ENCODE measurements at regions not wholly inside any gene's neighbourhood (a gene's known extent, or its start where the extent isn't known, plus 50 kb on each side); places are given as distances from the start of the nearest gene placed in this dataset.

DNA sequence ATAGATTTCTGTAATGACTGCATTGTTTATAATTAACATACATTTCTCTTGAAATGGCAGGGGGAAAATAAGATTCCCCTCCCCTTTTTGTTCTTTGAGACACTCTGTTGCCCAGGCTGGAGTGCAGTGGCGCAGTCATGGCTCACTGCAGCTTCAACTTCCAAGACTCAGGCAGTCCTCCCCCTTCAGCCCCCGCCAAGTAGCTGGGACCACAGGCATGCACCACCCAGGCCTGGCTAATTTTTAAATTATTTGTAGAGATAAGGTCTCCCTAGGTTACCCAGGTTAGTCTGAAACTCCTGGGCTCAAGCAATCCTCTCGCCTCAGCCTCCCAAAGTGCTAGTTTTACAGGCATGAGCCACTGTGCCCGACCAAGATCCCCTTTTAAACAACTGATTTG is 67.7 kb downstream of the KATNIP start:
- H3K4me3 Mint-ChIP-seq: no peak overlapping the region
- no peak overlapping the region for H3K27ac Mint-ChIP-seq (ENCODE audit: unreplicated experiment)

GRCh38 chr16:27618165-27618564 is 68.2 kb downstream of the KATNIP start:
- Mint-ChIP-seq H3K27me3 (ENCODE audit: low read depth) (no peaks in the 10 kb centered on the region), H3K27ac (ENCODE audit: unreplicated experiment) (no peak overlapping the region), H3K4me3 (no peak overlapping the region), H3K4me1 (no peaks in the 10 kb centered on the region), H3K36me3 (ENCODE audit: low read depth) (peaks cover 4% of the 10 kb centered on the region), H3K9me3 (peaks cover 4% of the 10 kb centered on the region)
- TF ChIP-seq CTCF (conservative IDR thresholded peaks at IDR 0.05): no peak
- no peak for DNase-seq (ENCODE audit: low read depth, low spot score)

More for the DNA sequence above, 67.7 kb downstream of the KATNIP start:
- Mint-ChIP-seq H3K9me3 (peaks cover 4% of the 10 kb centered on the region), H3K27me3 (ENCODE audit: low read depth) (no peaks in the 10 kb centered on the region), H3K36me3 (ENCODE audit: low read depth) (peaks cover 4% of the 10 kb centered on the region), H3K4me1 (no peaks in the 10 kb centered on the region)
- TF ChIP-seq CTCF (conservative IDR thresholded peaks at IDR 0.05): no peak
- no peak for DNase-seq (ENCODE audit: low read depth, low spot score)

DNA sequence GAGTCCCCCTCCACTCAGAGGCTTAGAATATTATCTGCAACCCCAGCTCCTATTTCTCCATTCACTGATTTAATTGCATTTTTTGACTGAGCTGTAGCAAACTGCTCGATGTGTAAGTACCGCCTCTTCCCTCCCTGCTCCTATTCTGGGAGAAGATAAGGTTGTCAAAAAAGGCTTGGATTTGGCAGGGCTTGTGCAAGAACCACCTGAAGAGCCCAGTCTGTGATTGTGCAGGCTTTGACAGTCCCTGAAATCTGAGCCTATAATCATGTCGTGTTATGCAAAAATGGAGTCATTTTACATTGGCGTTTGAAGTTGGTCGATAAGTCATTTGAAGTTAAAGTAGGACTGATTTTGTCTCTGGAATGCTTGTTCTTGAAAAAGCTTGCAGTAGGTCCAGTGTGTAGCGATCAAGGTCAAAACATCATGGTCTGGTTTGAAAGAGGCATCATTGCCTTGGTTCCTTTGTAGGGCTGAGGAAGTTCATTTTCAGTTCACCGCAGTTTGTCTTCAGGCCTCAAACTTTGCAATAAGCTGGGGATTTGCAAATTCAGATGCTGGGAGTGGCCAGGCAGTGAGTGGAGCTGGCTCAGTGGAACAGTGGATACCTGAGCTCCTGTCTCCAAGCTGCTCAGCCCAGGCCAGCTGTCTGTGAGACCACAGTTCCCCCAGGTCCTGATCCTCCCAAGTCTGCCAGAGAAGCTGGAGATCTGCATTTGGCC is 68.8 kb downstream of the KATNIP start:
- no peaks in the 10 kb centered on the region for H3K27me3 Mint-ChIP-seq (ENCODE audit: low read depth)
- peaks cover 4% of the 10 kb centered on the region for H3K36me3 Mint-ChIP-seq (ENCODE audit: low read depth)
- no peak overlapping the region for H3K4me3 Mint-ChIP-seq
- no peaks in the 10 kb centered on the region for H3K4me1 Mint-ChIP-seq
- no peak for DNase-seq (ENCODE audit: low read depth, low spot score)
- no peak for TF ChIP-seq CTCF (conservative IDR thresholded peaks at IDR 0.05)
- H3K27ac Mint-ChIP-seq (ENCODE audit: unreplicated experiment): no peak overlapping the region
- peaks cover 4% of the 10 kb centered on the region for H3K9me3 Mint-ChIP-seq

DNA sequence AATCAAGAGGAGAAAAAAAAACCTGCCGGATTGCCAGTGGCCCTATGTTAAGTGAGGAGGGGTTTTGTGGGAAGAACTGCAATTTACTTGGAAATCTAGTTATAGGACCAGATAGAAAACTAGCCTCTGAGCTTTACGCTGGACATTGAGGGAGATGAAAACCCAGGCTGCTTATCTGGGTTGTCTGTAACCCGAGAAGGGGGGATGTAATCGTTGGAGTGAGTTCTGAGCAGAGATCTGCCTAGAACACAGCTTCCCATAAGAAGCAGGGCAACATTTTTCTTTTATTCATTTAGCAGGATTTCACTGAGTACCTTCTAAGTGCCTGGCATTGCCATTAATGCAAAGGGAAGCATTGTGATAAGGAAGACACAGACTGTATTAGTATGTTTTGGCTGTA is 70.6 kb downstream of the KATNIP start:
- TF ChIP-seq CTCF (conservative IDR thresholded peaks at IDR 0.05): no peak
- H3K27ac Mint-ChIP-seq (ENCODE audit: unreplicated experiment): no peak overlapping the region
- peaks cover 6% of the 10 kb centered on the region for H3K4me1 Mint-ChIP-seq
- no peak for DNase-seq (ENCODE audit: low read depth, low spot score)
- peaks cover 4% of the 10 kb centered on the region for H3K9me3 Mint-ChIP-seq
- no peak overlapping the region for H3K4me3 Mint-ChIP-seq
- H3K36me3 Mint-ChIP-seq (ENCODE audit: low read depth): peaks cover 4% of the 10 kb centered on the region
- H3K27me3 Mint-ChIP-seq (ENCODE audit: low read depth): no peaks in the 10 kb centered on the region

DNA sequence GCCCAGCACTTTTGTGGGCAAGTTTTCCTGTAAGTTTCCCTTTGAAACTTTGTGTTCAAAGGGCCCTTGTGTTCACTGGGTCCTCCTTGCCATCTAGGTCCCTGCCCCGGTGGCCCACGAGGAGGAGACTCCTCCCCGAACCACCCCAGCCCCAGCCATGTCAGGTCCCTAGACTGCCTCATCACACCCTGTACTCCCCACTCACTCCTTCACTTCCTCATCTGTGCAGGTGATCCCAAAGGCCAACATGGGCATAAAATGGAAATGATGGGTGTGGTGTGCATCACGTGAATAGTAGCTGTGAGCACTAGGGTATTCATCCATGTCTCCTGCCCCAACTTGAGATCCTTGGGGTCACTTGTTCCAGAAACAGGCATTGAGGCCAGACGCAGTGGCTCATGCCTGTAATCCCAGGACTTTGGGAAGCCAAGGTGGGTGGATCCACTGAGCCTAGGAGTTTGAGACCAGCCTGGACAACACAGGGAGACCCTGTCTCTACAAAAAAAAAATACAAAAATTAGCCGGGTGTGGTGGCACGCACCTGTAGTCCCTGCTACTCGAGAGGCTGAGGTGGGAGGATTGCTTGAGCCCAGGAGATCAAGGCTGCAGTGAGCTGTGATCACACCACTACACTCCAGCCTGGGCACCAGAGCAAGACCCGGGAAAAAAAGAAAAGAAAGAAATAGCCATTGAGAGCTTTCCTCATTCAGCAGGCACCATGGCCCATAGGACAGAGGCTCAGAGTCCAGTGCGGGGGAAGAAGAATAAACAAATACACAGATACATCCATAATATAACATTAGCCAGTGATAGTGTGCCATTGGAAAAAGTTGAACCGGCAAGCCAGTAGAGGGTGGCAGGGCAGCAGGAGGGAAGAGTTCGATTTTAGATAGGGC is 74.5 kb downstream of the KATNIP start:
- DNase-seq (ENCODE audit: low read depth, low spot score): no peak
- H3K4me1 Mint-ChIP-seq: peaks cover 22% of the 10 kb centered on the region
- H3K27ac Mint-ChIP-seq (ENCODE audit: unreplicated experiment): no peak overlapping the region
- no peak overlapping the region for H3K4me3 Mint-ChIP-seq
- peaks cover 4% of the 10 kb centered on the region for H3K9me3 Mint-ChIP-seq
- no peaks in the 10 kb centered on the region for H3K27me3 Mint-ChIP-seq (ENCODE audit: low read depth)
- peaks cover 4% of the 10 kb centered on the region for H3K36me3 Mint-ChIP-seq (ENCODE audit: low read depth)
- TF ChIP-seq CTCF (conservative IDR thresholded peaks at IDR 0.05): no peak

Measured in neural crest cell (in vitro differentiated cells).